ENCODE measurements at regions not wholly inside any gene's neighbourhood (a gene's known extent, or its start where the extent isn't known, plus 50 kb on each side); places are given as distances from the start of the nearest gene placed in this dataset.

- CTCF ChIA-PET, result no interaction called here
- H3K4me3 Mint-ChIP-seq, result no peak overlapping the region
- WGBS (ENCODE audit: insufficient coverage), result no CpG with 5 or more reads among the region's 4 CpGs
These were observed 372.2 kb downstream of the GXYLT1 start for GRCh38 chr12:41772478-41772877.

GRCh38 chr12:41769810-41770209 is 374.9 kb downstream of the GXYLT1 start:
- H3K4me1 ChIP-seq (ENCODE audit: control insufficient read depth in 1 of 2, extremely low read depth in 1 of 2, insufficient read depth in 2 of 2, low read length in 2 of 2), result no peaks in the 10 kb centered on the region
- H3K27me3 Mint-ChIP-seq, result no peaks in the 10 kb centered on the region
- WGBS (ENCODE audit: insufficient coverage), result no CpG with 5 or more reads among the region's 1 CpG
- H3K36me3 ChIP-seq (ENCODE audit: control insufficient read depth in 2 of 2, extremely low read depth in 1 of 2, insufficient read depth in 1 of 2, low read length in 1 of 2), result no peaks in the 10 kb centered on the region
- H3K4me1 Mint-ChIP-seq, result no peaks in the 10 kb centered on the region
- no peak for ATAC-seq (replicated peaks in 1 of 4)
- no peak overlapping the region for H3K4me3 ChIP-seq (ENCODE audit: control insufficient read depth in 1 of 2, extremely low read depth in 1 of 2, low read length in 1 of 2)
- H3K27ac ChIP-seq (ENCODE audit: low read length), result no peak overlapping the region
- POLR2A ChIA-PET, result no interaction called here
- no peak for DNase-seq
- CTCF ChIA-PET, result no interaction called here
- H3K4me3 Mint-ChIP-seq, result no peak overlapping the region
- no peaks in the 10 kb centered on the region for H3K27me3 ChIP-seq (replicated peaks in 1 of 2; ENCODE audit: control insufficient read depth in 2 of 2, extremely low read depth in 1 of 2, insufficient read depth in 2 of 2, low read length in 1 of 2)
- H3K36me3 Mint-ChIP-seq, result no peaks in the 10 kb centered on the region
- no peak overlapping the region for H3K27ac Mint-ChIP-seq
- H3K9me3 Mint-ChIP-seq, result peaks cover 0 to 6% (median 2%) of the 10 kb centered on the region in 3 donors
- no peaks in the 10 kb centered on the region for H3K9me3 ChIP-seq

More at GRCh38 chr12:41772478-41772877, 372.2 kb downstream of the GXYLT1 start:
- Mint-ChIP-seq H3K4me1 (no peaks in the 10 kb centered on the region), H3K36me3 (no peaks in the 10 kb centered on the region), H3K27ac (no peak overlapping the region), H3K27me3 (peaks cover 0 to 1% of the 10 kb centered on the region in 2 donors), H3K9me3 (peaks cover 0 to 6% (median 2%) of the 10 kb centered on the region in 3 donors)
- Histone ChIP-seq H3K27me3 (replicated peaks in 1 of 2; ENCODE audit: control insufficient read depth in 2 of 2, extremely low read depth in 1 of 2, insufficient read depth in 2 of 2, low read length in 1 of 2) (no peaks in the 10 kb centered on the region), H3K9me3 (no peaks in the 10 kb centered on the region), H3K27ac (ENCODE audit: low read length) (no peak overlapping the region), H3K4me3 (ENCODE audit: control insufficient read depth in 1 of 2, extremely low read depth in 1 of 2, low read length in 1 of 2) (no peak overlapping the region), H3K36me3 (ENCODE audit: control insufficient read depth in 2 of 2, extremely low read depth in 1 of 2, insufficient read depth in 1 of 2, low read length in 1 of 2) (no peaks in the 10 kb centered on the region), H3K4me1 (ENCODE audit: control insufficient read depth in 1 of 2, extremely low read depth in 1 of 2, insufficient read depth in 2 of 2, low read length in 2 of 2) (no peaks in the 10 kb centered on the region)
- POLR2A ChIA-PET, result no interaction called here
- ATAC-seq (replicated peaks in 1 of 4) (no peak), DNase-seq (no peak)

- Histone ChIP-seq H3K27ac (ENCODE audit: low read length) (no peak overlapping the region), H3K4me3 (ENCODE audit: control insufficient read depth in 1 of 2, extremely low read depth in 1 of 2, low read length in 1 of 2) (no peak overlapping the region), H3K4me1 (ENCODE audit: control insufficient read depth in 1 of 2, extremely low read depth in 1 of 2, insufficient read depth in 2 of 2, low read length in 2 of 2) (no peaks in the 10 kb centered on the region), H3K9me3 (no peaks in the 10 kb centered on the region), H3K27me3 (replicated peaks in 1 of 2; ENCODE audit: control insufficient read depth in 2 of 2, extremely low read depth in 1 of 2, insufficient read depth in 2 of 2, low read length in 1 of 2) (no peaks in the 10 kb centered on the region), H3K36me3 (ENCODE audit: control insufficient read depth in 2 of 2, extremely low read depth in 1 of 2, insufficient read depth in 1 of 2, low read length in 1 of 2) (no peaks in the 10 kb centered on the region)
- no peaks in the 10 kb centered on the region for H3K36me3 Mint-ChIP-seq
- ChIA-PET POLR2A (no interaction called here), CTCF (no interaction called here)
- ATAC-seq (replicated peaks in 1 of 4), result no peak
- H3K4me1 Mint-ChIP-seq, result no peaks in the 10 kb centered on the region
- no peak overlapping the region for H3K4me3 Mint-ChIP-seq
- peaks cover 0 to 2% (median 1%) of the 10 kb centered on the region in 3 donors for H3K9me3 Mint-ChIP-seq
- H3K27me3 Mint-ChIP-seq, result no peaks in the 10 kb centered on the region
- no peak overlapping the region for H3K27ac Mint-ChIP-seq
- WGBS (ENCODE audit: insufficient coverage), result 91% methylated on average over 6 of the region's 7 CpGs
- no peak for DNase-seq
These were observed 376.2 kb downstream of the GXYLT1 start for GRCh38 chr12:41768456-41768855.

DNA sequence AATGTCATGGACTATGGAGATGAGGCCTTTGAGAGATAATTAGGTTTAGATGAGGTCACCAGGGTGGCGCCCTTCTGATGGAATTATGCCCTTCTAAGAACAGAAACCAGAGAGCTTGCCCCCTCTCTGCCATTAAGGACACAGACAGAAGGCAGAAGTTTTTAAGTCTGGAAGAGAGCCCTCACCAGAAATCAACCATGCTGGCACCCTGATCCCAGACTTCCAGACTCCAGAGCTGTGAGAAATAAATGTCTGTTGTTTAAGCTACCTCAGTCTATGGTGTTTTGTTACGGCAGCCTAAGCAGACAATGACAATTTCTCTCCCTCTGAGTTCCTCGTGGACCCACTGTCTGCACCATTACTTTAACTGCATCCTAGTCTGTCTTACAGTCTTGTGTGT is 382.0 kb downstream of the GXYLT1 start:
- H3K27ac Mint-ChIP-seq, result no peak overlapping the region
- no peak overlapping the region for H3K4me3 Mint-ChIP-seq
- H3K27me3 Mint-ChIP-seq, result no peaks in the 10 kb centered on the region
- Histone ChIP-seq H3K36me3 (ENCODE audit: control insufficient read depth in 2 of 2, extremely low read depth in 1 of 2, insufficient read depth in 1 of 2, low read length in 1 of 2) (no peaks in the 10 kb centered on the region), H3K27ac (ENCODE audit: low read length) (no peak overlapping the region), H3K9me3 (no peaks in the 10 kb centered on the region), H3K27me3 (replicated peaks in 1 of 2; ENCODE audit: control insufficient read depth in 2 of 2, extremely low read depth in 1 of 2, insufficient read depth in 2 of 2, low read length in 1 of 2) (no peaks in the 10 kb centered on the region), H3K4me3 (ENCODE audit: control insufficient read depth in 1 of 2, extremely low read depth in 1 of 2, low read length in 1 of 2) (no peak overlapping the region), H3K4me1 (ENCODE audit: control insufficient read depth in 1 of 2, extremely low read depth in 1 of 2, insufficient read depth in 2 of 2, low read length in 2 of 2) (no peaks in the 10 kb centered on the region)
- POLR2A ChIA-PET, result no interaction called here
- no peaks in the 10 kb centered on the region for H3K36me3 Mint-ChIP-seq
- H3K4me1 Mint-ChIP-seq, result no peaks in the 10 kb centered on the region
- no CpG with 5 or more reads among the region's 3 CpGs for WGBS (ENCODE audit: insufficient coverage)
- ATAC-seq (replicated peaks in 1 of 4), result no peak
- CTCF ChIA-PET, result no interaction called here
- DNase-seq, result no peak
- H3K9me3 Mint-ChIP-seq, result peaks cover 3 to 5% (median 3%) of the 10 kb centered on the region in 3 donors

DNA sequence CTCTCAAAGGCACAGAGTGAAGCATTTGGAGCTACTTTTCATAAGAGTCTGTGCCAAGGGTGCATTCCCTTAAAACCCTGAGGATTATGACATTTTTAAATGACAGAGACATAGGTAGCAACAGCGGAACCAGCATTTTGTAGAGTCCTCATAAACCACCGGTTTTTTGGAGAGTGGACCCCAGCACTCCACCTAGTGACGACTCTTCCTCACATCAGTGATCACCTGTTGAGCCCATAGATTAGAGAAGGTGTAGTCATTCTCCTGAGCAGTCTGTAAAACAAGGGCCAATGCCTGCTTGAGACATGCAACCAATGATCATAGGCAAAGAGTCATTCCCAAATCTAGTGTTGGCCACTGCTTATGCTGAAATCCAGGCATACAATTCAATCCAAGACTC is 399.1 kb downstream of the GXYLT1 start:
- H3K9me3 Mint-ChIP-seq, result no peaks in the 10 kb centered on the region
- Histone ChIP-seq H3K27me3 (replicated peaks in 1 of 2; ENCODE audit: control insufficient read depth in 2 of 2, extremely low read depth in 1 of 2, insufficient read depth in 2 of 2, low read length in 1 of 2) (no peaks in the 10 kb centered on the region), H3K36me3 (ENCODE audit: control insufficient read depth in 2 of 2, extremely low read depth in 1 of 2, insufficient read depth in 1 of 2, low read length in 1 of 2) (no peaks in the 10 kb centered on the region), H3K4me3 (ENCODE audit: control insufficient read depth in 1 of 2, extremely low read depth in 1 of 2, low read length in 1 of 2) (no peak overlapping the region), H3K9me3 (no peaks in the 10 kb centered on the region), H3K27ac (ENCODE audit: low read length) (no peak overlapping the region), H3K4me1 (ENCODE audit: control insufficient read depth in 1 of 2, extremely low read depth in 1 of 2, insufficient read depth in 2 of 2, low read length in 2 of 2) (no peaks in the 10 kb centered on the region)
- POLR2A ChIA-PET, result no interaction called here
- no peaks in the 10 kb centered on the region for H3K4me1 Mint-ChIP-seq
- H3K4me3 Mint-ChIP-seq, result no peak overlapping the region
- H3K27ac Mint-ChIP-seq, result no peak overlapping the region
- WGBS (ENCODE audit: insufficient coverage), result 100% methylated on average over 1 of the region's 3 CpGs
- H3K27me3 Mint-ChIP-seq, result no peaks in the 10 kb centered on the region
- CTCF ChIA-PET, result no interaction called here
- no peak for ATAC-seq (replicated peaks in 1 of 4)
- H3K36me3 Mint-ChIP-seq, result no peaks in the 10 kb centered on the region
- DNase-seq, result no peak

DNA sequence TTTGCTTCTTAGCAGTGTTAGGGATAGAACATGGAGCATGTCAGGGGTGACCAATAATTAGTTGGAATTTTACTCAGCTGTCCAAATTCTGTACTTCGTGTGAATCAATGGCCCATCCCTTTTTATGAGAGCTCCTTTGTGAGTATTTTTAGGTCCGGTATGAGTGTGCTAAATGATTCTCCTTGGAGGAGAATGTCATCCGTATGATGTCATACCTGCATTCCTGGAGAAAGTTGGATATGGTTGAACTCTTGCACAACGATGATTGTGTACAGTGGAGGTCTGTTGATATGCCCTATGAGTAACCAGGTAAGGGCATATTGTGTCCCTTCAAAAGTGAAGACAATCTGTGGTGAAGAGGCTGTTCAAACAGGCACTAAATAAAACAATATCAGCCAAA is 400.8 kb downstream of the GXYLT1 start:
- Histone ChIP-seq H3K4me3 (ENCODE audit: control insufficient read depth in 1 of 2, extremely low read depth in 1 of 2, low read length in 1 of 2) (no peak overlapping the region), H3K27ac (ENCODE audit: low read length) (no peak overlapping the region), H3K9me3 (no peaks in the 10 kb centered on the region), H3K27me3 (replicated peaks in 1 of 2; ENCODE audit: control insufficient read depth in 2 of 2, extremely low read depth in 1 of 2, insufficient read depth in 2 of 2, low read length in 1 of 2) (no peaks in the 10 kb centered on the region), H3K4me1 (ENCODE audit: control insufficient read depth in 1 of 2, extremely low read depth in 1 of 2, insufficient read depth in 2 of 2, low read length in 2 of 2) (no peaks in the 10 kb centered on the region), H3K36me3 (ENCODE audit: control insufficient read depth in 2 of 2, extremely low read depth in 1 of 2, insufficient read depth in 1 of 2, low read length in 1 of 2) (no peaks in the 10 kb centered on the region)
- ChIA-PET CTCF (no interaction called here), POLR2A (no interaction called here)
- DNase-seq, result no peak
- no peak for ATAC-seq (replicated peaks in 1 of 4)
- H3K36me3 Mint-ChIP-seq, result no peaks in the 10 kb centered on the region
- H3K9me3 Mint-ChIP-seq, result no peaks in the 10 kb centered on the region
- no peaks in the 10 kb centered on the region for H3K4me1 Mint-ChIP-seq
- no peaks in the 10 kb centered on the region for H3K27me3 Mint-ChIP-seq
- no peak overlapping the region for H3K4me3 Mint-ChIP-seq
- no peak overlapping the region for H3K27ac Mint-ChIP-seq
- 92% methylated on average over 3 of the region's 4 CpGs for WGBS (ENCODE audit: insufficient coverage)

- no CpG with 5 or more reads among the region's 3 CpGs for WGBS (ENCODE audit: insufficient coverage)
These were observed 405.6 kb downstream of the GXYLT1 start for GRCh38 chr12:41739066-41739465.

More at GRCh38 chr12:41739066-41739465, 405.6 kb downstream of the GXYLT1 start:
- Mint-ChIP-seq H3K4me3 (no peak overlapping the region), H3K27me3 (no peaks in the 10 kb centered on the region), H3K27ac (no peak overlapping the region), H3K9me3 (peaks cover 0 to 4% (median 0%) of the 10 kb centered on the region in 3 donors), H3K4me1 (no peaks in the 10 kb centered on the region), H3K36me3 (no peaks in the 10 kb centered on the region)
- Histone ChIP-seq H3K27me3 (replicated peaks in 1 of 2; ENCODE audit: control insufficient read depth in 2 of 2, extremely low read depth in 1 of 2, insufficient read depth in 2 of 2, low read length in 1 of 2) (no peaks in the 10 kb centered on the region), H3K9me3 (no peaks in the 10 kb centered on the region), H3K27ac (ENCODE audit: low read length) (no peak overlapping the region), H3K36me3 (ENCODE audit: control insufficient read depth in 2 of 2, extremely low read depth in 1 of 2, insufficient read depth in 1 of 2, low read length in 1 of 2) (no peaks in the 10 kb centered on the region), H3K4me3 (ENCODE audit: control insufficient read depth in 1 of 2, extremely low read depth in 1 of 2, low read length in 1 of 2) (no peak overlapping the region), H3K4me1 (ENCODE audit: control insufficient read depth in 1 of 2, extremely low read depth in 1 of 2, insufficient read depth in 2 of 2, low read length in 2 of 2) (no peaks in the 10 kb centered on the region)
- DNase-seq (no peak), ATAC-seq (replicated peaks in 1 of 4) (no peak)
- POLR2A ChIA-PET, result no interaction called here
- CTCF ChIA-PET, result no interaction called here

Measured in T-cell (primary cell).